ENCODE measurements at regions not wholly inside any gene's neighbourhood (a gene's known extent, or its start where the extent isn't known, plus 50 kb on each side); places are given as distances from the start of the nearest gene placed in this dataset.

DNA sequence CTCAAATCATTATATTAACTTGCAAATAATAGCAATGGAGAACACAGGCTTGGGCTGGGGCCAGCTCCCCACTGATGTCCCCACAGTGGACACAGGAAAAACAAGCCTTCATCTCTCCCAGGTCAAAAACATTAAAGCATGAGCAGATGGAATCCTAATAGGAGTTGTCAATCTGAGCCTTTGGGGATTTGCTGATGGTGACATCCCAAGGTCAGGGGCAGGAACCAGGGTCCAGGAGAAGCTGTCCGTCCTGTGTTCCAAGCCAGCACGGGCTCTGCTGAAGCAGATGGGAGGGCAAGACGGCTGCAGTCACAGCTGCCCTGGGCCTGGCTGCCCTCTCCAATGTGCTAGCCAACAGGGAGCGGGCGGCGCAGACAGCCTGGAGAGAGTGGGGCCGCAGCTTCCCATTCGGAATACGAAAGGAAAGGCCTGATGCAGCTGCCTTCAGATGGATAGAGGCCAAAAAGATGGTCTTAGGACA lies 135.5 kb downstream of the NDUFA10 start:
- H2AFZ ChIP-seq (replicated peaks): no peak overlapping the region
- peaks cover 17% of the 10 kb centered on the region for H3K9me3 ChIP-seq (ENCODE audit: low read depth)
- no peak overlapping the region for H3K4me3 ChIP-seq
- H3K4me1 ChIP-seq: no peaks in the 10 kb centered on the region
- Mint-ChIP-seq H3K4me1 (peaks cover 3% of the 10 kb centered on the region), H3K27me3 (ENCODE audit: insufficient read depth, low read depth) (peaks cover 10% of the 10 kb centered on the region), H3K9me3 (peaks cover 13% of the 10 kb centered on the region), H3K4me3 (no peak overlapping the region), H3K27ac (no peak overlapping the region), H3K36me3 (no peaks in the 10 kb centered on the region)
- H3K27ac ChIP-seq: no peak overlapping the region
- no peak overlapping the region for H3K4me2 ChIP-seq
- DNase-seq (ENCODE audit: low spot score): no peak
- no peaks in the 10 kb centered on the region for H3K27me3 ChIP-seq
- TF ChIP-seq, protein P1, sequence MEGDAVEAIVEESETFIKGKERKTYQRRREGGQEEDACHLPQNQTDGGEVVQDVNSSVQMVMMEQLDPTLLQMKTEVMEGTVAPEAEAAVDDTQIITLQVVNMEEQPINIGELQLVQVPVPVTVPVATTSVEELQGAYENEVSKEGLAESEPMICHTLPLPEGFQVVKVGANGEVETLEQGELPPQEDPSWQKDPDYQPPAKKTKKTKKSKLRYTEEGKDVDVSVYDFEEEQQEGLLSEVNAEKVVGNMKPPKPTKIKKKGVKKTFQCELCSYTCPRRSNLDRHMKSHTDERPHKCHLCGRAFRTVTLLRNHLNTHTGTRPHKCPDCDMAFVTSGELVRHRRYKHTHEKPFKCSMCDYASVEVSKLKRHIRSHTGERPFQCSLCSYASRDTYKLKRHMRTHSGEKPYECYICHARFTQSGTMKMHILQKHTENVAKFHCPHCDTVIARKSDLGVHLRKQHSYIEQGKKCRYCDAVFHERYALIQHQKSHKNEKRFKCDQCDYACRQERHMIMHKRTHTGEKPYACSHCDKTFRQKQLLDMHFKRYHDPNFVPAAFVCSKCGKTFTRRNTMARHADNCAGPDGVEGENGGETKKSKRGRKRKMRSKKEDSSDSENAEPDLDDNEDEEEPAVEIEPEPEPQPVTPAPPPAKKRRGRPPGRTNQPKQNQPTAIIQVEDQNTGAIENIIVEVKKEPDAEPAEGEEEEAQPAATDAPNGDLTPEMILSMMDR (IDR thresholded peaks at IDR 0.05): no peak
- TF ChIP-seq EZH2 (IDR thresholded peaks at IDR 0.05): no peak
- no peak for TF ChIP-seq EZH2phosphoT487 (IDR thresholded peaks at IDR 0.05)
- H3F3A ChIP-seq (ENCODE audit: low read depth): no peaks in the 10 kb centered on the region
- H4K20me1 ChIP-seq (ENCODE audit: low read depth): no peaks in the 10 kb centered on the region
- H3K9ac ChIP-seq: no peak overlapping the region
- H3K79me2 ChIP-seq (ENCODE audit: low read depth): no peaks in the 10 kb centered on the region
- H3K36me3 ChIP-seq: no peaks in the 10 kb centered on the region

DNA sequence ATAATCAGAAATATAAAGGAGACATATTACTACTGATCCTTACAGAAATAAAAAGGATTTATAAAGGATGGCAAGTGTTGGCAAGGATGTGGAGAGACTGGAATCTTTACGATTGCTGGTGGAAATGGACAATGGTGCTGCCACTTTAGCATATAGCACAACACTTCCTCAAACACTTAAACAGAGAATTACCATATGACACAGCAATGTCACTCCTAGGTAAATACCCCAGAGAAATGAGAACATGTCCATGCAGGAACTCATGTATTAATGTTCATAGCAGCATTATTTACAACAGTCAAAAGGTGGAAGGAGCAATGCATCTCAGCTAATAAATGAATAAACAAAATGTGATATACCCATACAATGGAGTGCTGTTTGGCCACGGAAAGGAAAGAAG lies 137.5 kb downstream of the NDUFA10 start:
- Histone ChIP-seq H3K4me3 (no peak overlapping the region), H3K4me1 (no peaks in the 10 kb centered on the region), H3K79me2 (ENCODE audit: low read depth) (no peaks in the 10 kb centered on the region), H3F3A (ENCODE audit: low read depth) (no peaks in the 10 kb centered on the region), H3K9me3 (ENCODE audit: low read depth) (peaks cover 17% of the 10 kb centered on the region), H3K27me3 (no peaks in the 10 kb centered on the region), H3K36me3 (no peaks in the 10 kb centered on the region), H2AFZ (replicated peaks) (no peak overlapping the region), H3K4me2 (no peak overlapping the region), H3K27ac (no peak overlapping the region), H3K9ac (no peak overlapping the region), H4K20me1 (ENCODE audit: low read depth) (no peaks in the 10 kb centered on the region)
- Mint-ChIP-seq H3K27me3 (ENCODE audit: insufficient read depth, low read depth) (peaks cover 7% of the 10 kb centered on the region), H3K27ac (no peak overlapping the region), H3K36me3 (no peaks in the 10 kb centered on the region), H3K9me3 (peaks cover 19% of the 10 kb centered on the region), H3K4me3 (no peak overlapping the region), H3K4me1 (peaks cover 3% of the 10 kb centered on the region)
- no peak for TF ChIP-seq EZH2phosphoT487 (IDR thresholded peaks at IDR 0.05)
- TF ChIP-seq, protein P1 (IDR thresholded peaks at IDR 0.05): no peak
- no peak for TF ChIP-seq EZH2 (IDR thresholded peaks at IDR 0.05)
- no peak for DNase-seq (ENCODE audit: low spot score)

DNA sequence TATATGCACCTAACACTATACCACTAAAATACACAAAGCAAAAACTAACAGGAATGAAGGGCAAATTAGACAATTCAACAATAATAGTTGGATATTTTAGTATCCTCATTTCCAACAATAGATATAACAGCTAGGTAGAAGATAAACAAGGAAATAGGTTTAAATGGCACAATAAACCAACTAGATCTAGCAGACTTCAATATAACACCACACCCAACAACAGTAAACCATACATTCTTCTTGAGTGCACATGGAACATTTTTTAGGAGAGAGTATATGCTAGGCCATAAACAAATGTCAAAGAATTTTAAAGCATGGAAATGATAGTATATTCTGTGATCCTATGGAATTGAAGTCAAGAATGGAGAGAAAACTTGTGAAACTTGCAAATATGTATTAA lies 138.4 kb downstream of the NDUFA10 start:
- peaks cover 17% of the 10 kb centered on the region for H3K9me3 ChIP-seq (ENCODE audit: low read depth)
- no peak overlapping the region for H2AFZ ChIP-seq (replicated peaks)
- Mint-ChIP-seq H3K9me3 (peaks cover 19% of the 10 kb centered on the region), H3K36me3 (no peaks in the 10 kb centered on the region), H3K4me3 (no peak overlapping the region), H3K27me3 (ENCODE audit: insufficient read depth, low read depth) (peaks cover 2% of the 10 kb centered on the region), H3K4me1 (peaks cover 3% of the 10 kb centered on the region), H3K27ac (no peak overlapping the region)
- H3K9ac ChIP-seq: no peak overlapping the region
- H3K79me2 ChIP-seq (ENCODE audit: low read depth): no peaks in the 10 kb centered on the region
- H3F3A ChIP-seq (ENCODE audit: low read depth): no peaks in the 10 kb centered on the region
- DNase-seq (ENCODE audit: low spot score): no peak
- H3K36me3 ChIP-seq: no peaks in the 10 kb centered on the region
- H3K4me1 ChIP-seq: no peaks in the 10 kb centered on the region
- H3K4me2 ChIP-seq: no peak overlapping the region
- H4K20me1 ChIP-seq (ENCODE audit: low read depth): no peaks in the 10 kb centered on the region
- no peaks in the 10 kb centered on the region for H3K27me3 ChIP-seq
- H3K4me3 ChIP-seq: no peak overlapping the region
- no peak overlapping the region for H3K27ac ChIP-seq
- TF ChIP-seq, protein P1 (IDR thresholded peaks at IDR 0.05): no peak
- TF ChIP-seq EZH2phosphoT487 (IDR thresholded peaks at IDR 0.05) (no peak), EZH2 (IDR thresholded peaks at IDR 0.05) (no peak)

Measured in neural progenitor cell (in vitro differentiated cells).